GM12891 (cell line): ENCODE measurements at regions not wholly inside any gene's neighbourhood (a gene's known extent, or its start where the extent isn't known, plus 50 kb on each side); places are given as distances from the start of the nearest gene placed in this dataset.

Source experiments
- POLR2A ChIP-seq: IDR thresholded peaks from 2 replicates; pipeline ENCODE4 v1.6.1; 2011; ENCODE audit warnings: low read depth, low read length, control low read depth
- POLR2AphosphoS5 ChIP-seq: IDR thresholded peaks from 2 replicates; pipeline ENCODE4 v1.6.1; 2011; ENCODE audit warnings: low read depth, low read length, control low read depth
- TAF1 ChIP-seq: IDR thresholded peaks from 2 replicates; pipeline ENCODE4 v1.6.1; 2011; ENCODE audit warnings: low read depth, low read length, control low read depth

- no peak for TF ChIP-seq POLR2AphosphoS5
- no peak for TF ChIP-seq TAF1
- TF ChIP-seq POLR2A = no peak
Observed at GRCh38 chr7:91618776-91619765, 261.4 kb downstream of the MTERF1 start.
